KMS-11 (cell line): ENCODE measurements at regions not wholly inside any gene's neighbourhood (a gene's known extent, or its start where the extent isn't known, plus 50 kb on each side); places are given as distances from the start of the nearest gene placed in this dataset.

Source experiments
- H2AFZ ChIP-seq: fragments of 200-600 bp; sonication (generic); 2 replicates; pipeline ENCODE4 v1.6.1; 2016; ENCODE audit warnings: antibody characterized with exemption, mixed run types, low read depth
- H3K27ac ChIP-seq: fragments of 200-600 bp; sonication (generic); 2 replicates; pipeline ENCODE4 v1.6.1; 2016; ENCODE audit warnings: mild to moderate bottlenecking, mixed run types
- H3K27me3 ChIP-seq: fragments of 200-600 bp; sonication (generic); 2 replicates; pipeline ENCODE4 v1.6.1; 2017; ENCODE audit warnings: mild to moderate bottlenecking, low read depth, mixed run types, moderate library complexity; ENCODE audit not compliant: insufficient read depth
- H3K36me3 ChIP-seq: fragments of 200-600 bp; sonication (generic); 2 replicates; pipeline ENCODE4 v1.6.1; 2017; ENCODE audit warnings: mild to moderate bottlenecking, mixed run types; ENCODE audit not compliant: insufficient read depth
- H3K4me1 ChIP-seq: fragments of 200-600 bp; sonication (generic); 2 replicates; pipeline ENCODE4 v1.6.1; 2016; ENCODE audit warnings: mild to moderate bottlenecking, low read depth, mixed run types; ENCODE audit not compliant: poor library complexity, severe bottlenecking
- H3K4me2 ChIP-seq: fragments of 200-600 bp; sonication (generic); 2 replicates; pipeline ENCODE4 v1.7.0; 2016; ENCODE audit warnings: mild to moderate bottlenecking, mixed run types
- H3K4me3 ChIP-seq: fragments of 200-600 bp; sonication (generic); IDR thresholded peaks from 2 replicates; pipeline ENCODE4 v1.6.1; 2017; ENCODE audit warnings: low read depth, low read length, mixed read lengths; ENCODE audit not compliant: insufficient read depth
- H3K79me2 ChIP-seq: fragments of 200-600 bp; sonication (generic); 2 replicates; pipeline ENCODE4 v1.6.1; 2016; ENCODE audit warnings: low read depth, mixed run types; ENCODE audit not compliant: insufficient read depth
- H3K9ac ChIP-seq: fragments of 200-600 bp; sonication (generic); 2 replicates; pipeline ENCODE4 v1.6.1; 2016; ENCODE audit warnings: mild to moderate bottlenecking, mixed run types
- H4K20me1 ChIP-seq: fragments of 200-600 bp; sonication (generic); 2 replicates; pipeline ENCODE4 v1.6.1; 2016; ENCODE audit warnings: mild to moderate bottlenecking, mixed run types; ENCODE audit not compliant: insufficient read depth
- TF ChIP-seq, protein P1 (sequence below): fragments of 200-600 bp; sonication (generic); conservative IDR thresholded peaks from 2 replicates; pipeline ENCODE4 v1.6.1; 2017; ENCODE audit warnings: low read depth, mild to moderate bottlenecking, antibody characterized with exemption, low read length, moderate library complexity, mixed read lengths

DNA sequence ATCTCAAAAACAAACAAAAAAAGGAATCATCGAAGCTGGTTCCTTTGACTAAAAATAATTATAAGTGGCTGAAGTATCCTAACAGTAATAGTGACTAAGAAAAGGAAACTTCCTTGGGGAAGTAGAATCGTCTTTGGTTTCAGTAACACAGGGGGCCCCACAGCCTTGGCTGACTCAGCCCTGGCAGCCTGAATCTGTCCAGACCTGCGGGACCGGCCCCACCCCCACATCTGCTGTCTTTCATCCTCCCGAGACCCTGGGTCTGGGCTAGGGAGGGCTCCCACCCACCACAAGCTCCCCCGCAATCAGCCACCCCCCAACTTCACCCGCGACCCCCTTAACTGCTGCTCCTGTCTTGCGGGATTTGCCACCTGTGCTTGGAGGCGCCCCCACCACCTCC lies 1452.6 kb upstream of the ACVR2A start:
- Histone ChIP-seq H3K4me2 (no peak overlapping the region), H2AFZ (no peak overlapping the region)

DNA sequence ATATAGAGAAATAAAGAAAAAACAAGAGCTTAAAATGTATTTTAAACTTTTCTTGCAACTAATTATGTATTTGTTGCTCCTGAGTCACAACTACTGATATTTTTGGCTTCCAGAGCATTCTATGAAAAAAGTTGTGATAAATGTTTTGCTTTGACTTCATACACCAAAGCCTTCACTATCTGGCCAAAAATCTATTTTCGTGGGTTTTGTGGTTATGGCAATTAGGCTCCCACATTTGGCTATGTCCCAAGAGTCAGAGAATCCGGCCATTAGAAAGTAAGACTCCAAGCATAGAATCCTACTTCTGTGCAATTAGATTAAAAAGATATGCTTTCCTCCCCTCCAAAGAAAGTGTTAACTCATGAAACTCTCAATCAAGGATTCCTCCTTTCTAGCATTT lies 1456.1 kb upstream of the ACVR2A start:
- Histone ChIP-seq H3K4me1 (no peaks in the 10 kb centered on the region), H3K36me3 (no peaks in the 10 kb centered on the region), H3K27me3 (no peaks in the 10 kb centered on the region), H4K20me1 (no peaks in the 10 kb centered on the region), H3K4me2 (no peak overlapping the region), H3K79me2 (no peaks in the 10 kb centered on the region), H3K4me3 (no peak overlapping the region), H3K27ac (no peak overlapping the region), H2AFZ (no peak overlapping the region), H3K9ac (no peak overlapping the region)
- TF ChIP-seq, protein P1, sequence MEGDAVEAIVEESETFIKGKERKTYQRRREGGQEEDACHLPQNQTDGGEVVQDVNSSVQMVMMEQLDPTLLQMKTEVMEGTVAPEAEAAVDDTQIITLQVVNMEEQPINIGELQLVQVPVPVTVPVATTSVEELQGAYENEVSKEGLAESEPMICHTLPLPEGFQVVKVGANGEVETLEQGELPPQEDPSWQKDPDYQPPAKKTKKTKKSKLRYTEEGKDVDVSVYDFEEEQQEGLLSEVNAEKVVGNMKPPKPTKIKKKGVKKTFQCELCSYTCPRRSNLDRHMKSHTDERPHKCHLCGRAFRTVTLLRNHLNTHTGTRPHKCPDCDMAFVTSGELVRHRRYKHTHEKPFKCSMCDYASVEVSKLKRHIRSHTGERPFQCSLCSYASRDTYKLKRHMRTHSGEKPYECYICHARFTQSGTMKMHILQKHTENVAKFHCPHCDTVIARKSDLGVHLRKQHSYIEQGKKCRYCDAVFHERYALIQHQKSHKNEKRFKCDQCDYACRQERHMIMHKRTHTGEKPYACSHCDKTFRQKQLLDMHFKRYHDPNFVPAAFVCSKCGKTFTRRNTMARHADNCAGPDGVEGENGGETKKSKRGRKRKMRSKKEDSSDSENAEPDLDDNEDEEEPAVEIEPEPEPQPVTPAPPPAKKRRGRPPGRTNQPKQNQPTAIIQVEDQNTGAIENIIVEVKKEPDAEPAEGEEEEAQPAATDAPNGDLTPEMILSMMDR, result no peak

More for the DNA sequence above, 1452.6 kb upstream of the ACVR2A start:
- H3K36me3 ChIP-seq, result no peaks in the 10 kb centered on the region
- H3K79me2 ChIP-seq, result no peaks in the 10 kb centered on the region
- no peak overlapping the region for H3K27ac ChIP-seq
- no peaks in the 10 kb centered on the region for H4K20me1 ChIP-seq
- no peak overlapping the region for H3K4me3 ChIP-seq
- H3K4me1 ChIP-seq, result no peaks in the 10 kb centered on the region
- TF ChIP-seq, protein P1, result no peak
- H3K27me3 ChIP-seq, result no peaks in the 10 kb centered on the region
- H3K9ac ChIP-seq, result no peak overlapping the region

DNA sequence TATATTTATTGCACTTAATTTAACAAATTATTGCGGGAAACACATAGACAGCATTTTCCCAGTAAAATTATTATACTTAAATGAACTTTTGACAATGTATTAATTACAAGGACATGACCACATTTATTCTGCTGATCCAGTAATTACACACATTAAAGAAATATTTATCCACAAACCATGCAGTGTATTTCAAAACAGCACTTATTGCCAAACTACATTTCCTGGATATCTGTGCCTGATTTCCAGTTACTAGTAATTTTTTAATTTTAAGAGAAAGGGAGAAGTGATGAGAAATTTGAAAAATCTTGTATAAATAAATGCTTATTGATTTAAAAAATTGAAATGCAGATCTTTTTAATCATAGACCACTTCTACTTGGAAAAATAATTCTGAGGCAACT lies 1458.7 kb upstream of the ACVR2A start:
- no peak overlapping the region for H3K9ac ChIP-seq
- no peak overlapping the region for H3K4me2 ChIP-seq
- H3K4me1 ChIP-seq, result no peaks in the 10 kb centered on the region
- TF ChIP-seq, protein P1, result no peak
- no peak overlapping the region for H3K27ac ChIP-seq
- H3K36me3 ChIP-seq, result no peaks in the 10 kb centered on the region
- no peaks in the 10 kb centered on the region for H4K20me1 ChIP-seq
- H3K79me2 ChIP-seq, result no peaks in the 10 kb centered on the region
- no peak overlapping the region for H2AFZ ChIP-seq
- no peaks in the 10 kb centered on the region for H3K27me3 ChIP-seq
- no peak overlapping the region for H3K4me3 ChIP-seq

DNA sequence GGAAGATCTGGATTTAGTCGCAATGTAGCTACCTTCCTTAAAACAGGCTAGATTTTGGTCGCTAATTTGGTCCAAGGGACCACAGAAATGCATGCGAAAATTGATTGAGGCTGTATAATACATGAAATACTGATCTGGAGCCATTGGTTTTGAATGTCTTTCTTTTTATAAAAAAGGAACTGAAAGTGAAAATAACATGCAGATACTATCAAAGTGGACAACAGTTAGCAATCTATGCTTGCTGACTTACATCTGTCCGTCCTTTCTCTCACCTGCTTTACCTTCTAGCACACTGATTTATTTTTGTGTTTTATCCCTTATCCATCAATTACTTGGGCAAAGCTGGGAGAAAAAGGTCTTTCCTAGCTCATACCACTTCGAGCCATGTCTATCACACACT lies 1459.8 kb upstream of the ACVR2A start:
- no peak overlapping the region for H3K4me2 ChIP-seq
- no peaks in the 10 kb centered on the region for H3K4me1 ChIP-seq
- H3K27me3 ChIP-seq, result no peaks in the 10 kb centered on the region
- no peak overlapping the region for H3K4me3 ChIP-seq
- H3K9ac ChIP-seq, result no peak overlapping the region
- no peaks in the 10 kb centered on the region for H4K20me1 ChIP-seq
- H3K79me2 ChIP-seq, result no peaks in the 10 kb centered on the region
- TF ChIP-seq, protein P1, result no peak
- H3K36me3 ChIP-seq, result no peaks in the 10 kb centered on the region
- no peak overlapping the region for H3K27ac ChIP-seq
- H2AFZ ChIP-seq, result no peak overlapping the region
